ENCODE measurements at regions not wholly inside any gene's neighbourhood (a gene's known extent, or its start where the extent isn't known, plus 50 kb on each side); places are given as distances from the start of the nearest gene placed in this dataset.
"Not testable (repeated sequence)": the region's sequence is repeated elsewhere in the genome, so short reads cannot be mapped to it uniquely, and the experiment has no call there.

DNA sequence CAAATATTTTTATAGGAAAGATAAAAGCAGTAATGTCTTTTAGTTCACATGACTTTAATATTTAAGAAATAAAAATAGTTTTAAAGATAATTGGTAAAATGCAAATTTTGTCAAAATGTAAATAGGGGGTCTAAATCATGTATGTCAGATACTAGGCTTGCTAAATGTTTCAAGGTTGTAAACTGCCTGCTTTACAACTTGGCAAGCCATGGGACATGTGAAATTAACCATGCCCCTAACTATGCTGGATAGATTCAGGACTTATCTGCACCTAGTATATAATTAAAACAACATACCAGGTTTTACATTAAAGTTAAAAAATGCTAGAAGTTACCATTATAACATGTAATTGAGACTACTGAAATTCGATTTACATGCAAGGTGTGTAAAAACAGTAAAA is 537.3 kb upstream of the MIS18BP1 start:
- DNase-seq (no peak), ATAC-seq (ENCODE audit: low read depth in 2 of 2) (no peak)
- Mint-ChIP-seq H3K4me3 (no peak overlapping the region), H3K27ac (no peak overlapping the region), H3K4me1 (no peaks in the 10 kb centered on the region), H3K27me3 (no peaks in the 10 kb centered on the region), H3K9me3 (peaks cover 9 to 29% (median 16%) of the 10 kb centered on the region in 7 donors), H3K36me3 (peaks cover 3 to 4% of the 10 kb centered on the region in 2 donors)

GRCh38 chr14:45787167-45787566 is 534.2 kb upstream of the MIS18BP1 start:
- Mint-ChIP-seq H3K9me3 (peaks cover 18 to 58% (median 24%) of the 10 kb centered on the region in 7 donors), H3K4me1 (no peaks in the 10 kb centered on the region), H3K27me3 (no peaks in the 10 kb centered on the region), H3K36me3 (peaks cover 3 to 10% of the 10 kb centered on the region in 2 donors), H3K27ac (no peak overlapping the region), H3K4me3 (no peak overlapping the region)
- ATAC-seq (ENCODE audit: low read depth in 2 of 2), result no peak
- no peak for DNase-seq

GRCh38 chr14:45786266-45786665 is 533.3 kb upstream of the MIS18BP1 start:
- DNase-seq (no peak), ATAC-seq (ENCODE audit: low read depth in 2 of 2) (no peak)
- Mint-ChIP-seq H3K9me3 (peaks cover 18 to 63% (median 26%) of the 10 kb centered on the region in 7 donors), H3K4me1 (no peaks in the 10 kb centered on the region), H3K36me3 (peaks cover 3 to 10% of the 10 kb centered on the region in 2 donors), H3K27ac (no peak overlapping the region), H3K27me3 (no peaks in the 10 kb centered on the region), H3K4me3 (no peak overlapping the region)

GRCh38 chr14:45785240-45785639 is 532.2 kb upstream of the MIS18BP1 start:
- DNase-seq, result no peak

GRCh38 chr14:45766247-45766646 is 513.2 kb upstream of the MIS18BP1 start:
- peaks cover 0 to 20% (median 8%) of the 10 kb centered on the region in 7 donors for H3K9me3 Mint-ChIP-seq
- H3K27ac Mint-ChIP-seq, result peak overlapping the region in 1 of 6 donors; percentile 24
- H3K4me1 Mint-ChIP-seq, result no peaks in the 10 kb centered on the region
- ATAC-seq (ENCODE audit: low read depth in 2 of 2), result no peak
- no peaks in the 10 kb centered on the region for H3K36me3 Mint-ChIP-seq
- H3K4me3 Mint-ChIP-seq, result no peak overlapping the region
- no peak for DNase-seq
- H3K27me3 Mint-ChIP-seq, result no peaks in the 10 kb centered on the region

More at GRCh38 chr14:45785240-45785639, 532.2 kb upstream of the MIS18BP1 start:
- no peaks in the 10 kb centered on the region for H3K4me1 Mint-ChIP-seq
- no peak overlapping the region for H3K27ac Mint-ChIP-seq
- H3K36me3 Mint-ChIP-seq, result peaks cover 3 to 10% of the 10 kb centered on the region in 2 donors
- peaks cover 19 to 63% (median 26%) of the 10 kb centered on the region in 7 donors for H3K9me3 Mint-ChIP-seq
- H3K27me3 Mint-ChIP-seq, result no peaks in the 10 kb centered on the region
- no peak overlapping the region for H3K4me3 Mint-ChIP-seq
- ATAC-seq (ENCODE audit: low read depth in 2 of 2), result no peak

DNA sequence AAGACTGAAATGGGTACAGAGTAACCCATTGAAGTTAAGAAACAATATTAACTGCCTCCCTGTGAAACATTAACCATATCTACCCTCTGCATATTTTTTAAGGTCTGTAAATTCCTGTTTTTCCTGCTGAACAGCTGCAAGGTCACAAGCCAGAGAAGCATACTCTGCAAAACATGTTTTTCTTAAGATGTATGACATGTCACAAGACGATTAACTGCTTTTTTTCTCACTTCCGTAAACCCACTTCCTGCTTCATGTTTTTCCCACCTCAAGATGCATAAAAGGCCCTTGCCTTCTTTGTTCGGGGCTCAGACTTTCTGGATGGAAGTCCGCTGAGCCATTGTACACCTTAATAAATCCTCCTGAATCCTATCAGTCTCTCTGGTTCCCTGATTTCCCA is 504.7 kb upstream of the MIS18BP1 start:
- Mint-ChIP-seq H3K27ac (no peak overlapping the region), H3K4me3 (no peak overlapping the region), H3K36me3 (peaks cover 0 to 7% of the 10 kb centered on the region in 2 donors), H3K4me1 (no peaks in the 10 kb centered on the region), H3K9me3 (peaks cover 5 to 44% (median 15%) of the 10 kb centered on the region in 7 donors), H3K27me3 (no peaks in the 10 kb centered on the region)
- ATAC-seq (ENCODE audit: low read depth in 2 of 2) (no peak), DNase-seq (no peak)

GRCh38 chr14:45756412-45756811 is 503.4 kb upstream of the MIS18BP1 start:
- not testable (repeated sequence) for ATAC-seq (ENCODE audit: low read depth in 2 of 2); H3K4me1 Mint-ChIP-seq; H3K36me3 Mint-ChIP-seq; H3K4me3 Mint-ChIP-seq; DNase-seq; H3K27ac Mint-ChIP-seq; H3K27me3 Mint-ChIP-seq
- H3K9me3 Mint-ChIP-seq, result peaks cover 5 to 44% (median 17%) of the 10 kb centered on the region in 7 donors

GRCh38 chr14:45743884-45744283 is 490.9 kb upstream of the MIS18BP1 start:
- H3K4me3 Mint-ChIP-seq, result no peak overlapping the region
- ATAC-seq (ENCODE audit: low read depth in 2 of 2) (no peak), DNase-seq (no peak)

DNA sequence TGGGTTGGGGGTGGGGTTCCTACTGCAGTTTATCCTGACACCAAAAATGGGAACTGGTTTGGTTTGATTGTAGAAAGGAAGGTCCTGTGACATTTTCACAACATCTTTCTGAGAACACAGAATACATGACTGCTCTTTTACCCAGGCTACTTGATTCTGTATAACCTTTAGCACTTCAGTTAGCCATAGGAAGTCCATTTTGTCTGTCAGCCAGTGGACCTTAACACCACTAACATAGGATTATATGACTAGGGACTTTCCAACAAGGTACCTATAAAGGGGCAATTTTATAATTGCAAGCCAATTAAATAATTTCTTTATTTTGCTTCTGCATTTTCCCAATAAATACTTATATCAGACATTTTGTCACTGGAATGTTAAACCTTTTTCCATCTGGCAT is 489.2 kb upstream of the MIS18BP1 start:
- H3K9me3 Mint-ChIP-seq, result peaks cover 0 to 7% (median 2%) of the 10 kb centered on the region in 7 donors
- no peaks in the 10 kb centered on the region for H3K36me3 Mint-ChIP-seq
- no peaks in the 10 kb centered on the region for H3K4me1 Mint-ChIP-seq
- ATAC-seq (ENCODE audit: low read depth in 2 of 2), result no peak
- H3K27me3 Mint-ChIP-seq, result no peaks in the 10 kb centered on the region
- no peak overlapping the region for H3K4me3 Mint-ChIP-seq
- DNase-seq, result no peak
- no peak overlapping the region for H3K27ac Mint-ChIP-seq

More at GRCh38 chr14:45743884-45744283, 490.9 kb upstream of the MIS18BP1 start:
- H3K36me3 Mint-ChIP-seq, result no peaks in the 10 kb centered on the region
- H3K27ac Mint-ChIP-seq, result no peak overlapping the region
- no peaks in the 10 kb centered on the region for H3K4me1 Mint-ChIP-seq
- peaks cover 0 to 7% (median 2%) of the 10 kb centered on the region in 7 donors for H3K9me3 Mint-ChIP-seq
- no peaks in the 10 kb centered on the region for H3K27me3 Mint-ChIP-seq

DNA sequence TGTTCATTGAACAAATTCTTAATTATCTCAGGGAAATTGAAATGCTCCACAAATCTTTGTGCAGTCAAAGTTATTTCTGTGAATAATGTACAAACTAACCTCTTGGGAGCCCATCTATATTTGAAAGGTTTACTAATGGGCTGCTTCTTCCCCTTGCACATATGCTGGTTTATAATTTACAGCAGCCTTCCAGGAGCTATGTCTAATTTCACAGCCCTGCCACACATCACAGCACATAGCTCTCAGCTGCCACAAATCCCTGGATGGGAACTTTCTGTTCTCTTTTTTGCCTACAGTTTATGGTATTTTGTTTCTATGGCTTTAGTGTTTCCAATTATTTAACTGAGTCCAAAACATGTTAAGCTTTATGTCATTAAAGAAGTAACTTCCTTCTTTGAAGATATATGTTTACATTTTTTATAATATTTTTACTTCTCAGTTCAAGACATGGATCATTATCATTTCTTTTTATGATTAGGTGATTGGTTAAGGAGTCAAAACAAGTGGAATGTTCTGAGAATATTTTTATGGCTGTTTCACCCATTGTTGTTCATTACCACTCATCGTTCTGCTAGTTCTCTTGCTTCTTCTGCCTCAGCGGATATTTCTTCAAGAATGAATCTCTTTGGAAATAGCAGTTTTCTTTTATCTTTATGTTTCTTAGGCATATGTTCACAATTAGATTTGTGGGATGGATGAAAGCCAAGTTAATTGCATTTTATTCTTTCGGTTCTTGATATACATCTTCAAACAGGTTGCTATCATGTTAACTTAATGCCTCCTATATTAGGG is 475.6 kb upstream of the MIS18BP1 start:
- Mint-ChIP-seq H3K27me3 (no peaks in the 10 kb centered on the region), H3K4me3 (no peak overlapping the region), H3K36me3 (no peaks in the 10 kb centered on the region), H3K27ac (no peak overlapping the region), H3K4me1 (no peaks in the 10 kb centered on the region), H3K9me3 (peaks cover 0 to 6% (median 3%) of the 10 kb centered on the region in 7 donors)
- ATAC-seq (ENCODE audit: low read depth in 2 of 2) (no peak), DNase-seq (no peak)

DNA sequence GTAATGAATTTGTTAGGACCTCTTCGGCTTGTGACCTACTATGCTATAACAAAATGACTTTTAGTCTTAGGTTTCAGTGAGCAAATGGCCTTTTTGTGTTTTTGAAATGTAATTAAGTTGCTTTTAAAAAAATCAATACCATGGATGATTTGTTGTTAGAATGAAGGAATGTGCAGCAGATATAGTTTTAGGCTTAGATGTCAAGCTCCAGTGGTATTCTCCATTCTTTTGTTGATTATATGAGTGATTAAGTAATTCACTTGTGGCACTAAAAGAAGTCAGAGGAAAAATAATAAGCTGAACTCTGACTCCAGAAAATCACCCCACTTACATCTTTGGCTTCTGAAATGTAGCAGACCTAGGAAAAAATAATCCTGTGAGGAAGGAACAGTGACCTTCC is 474.1 kb upstream of the MIS18BP1 start:
- peaks cover 0 to 6% (median 3%) of the 10 kb centered on the region in 7 donors for H3K9me3 Mint-ChIP-seq
- DNase-seq, result no peak
- ATAC-seq (ENCODE audit: low read depth in 2 of 2), result no peak

DNA sequence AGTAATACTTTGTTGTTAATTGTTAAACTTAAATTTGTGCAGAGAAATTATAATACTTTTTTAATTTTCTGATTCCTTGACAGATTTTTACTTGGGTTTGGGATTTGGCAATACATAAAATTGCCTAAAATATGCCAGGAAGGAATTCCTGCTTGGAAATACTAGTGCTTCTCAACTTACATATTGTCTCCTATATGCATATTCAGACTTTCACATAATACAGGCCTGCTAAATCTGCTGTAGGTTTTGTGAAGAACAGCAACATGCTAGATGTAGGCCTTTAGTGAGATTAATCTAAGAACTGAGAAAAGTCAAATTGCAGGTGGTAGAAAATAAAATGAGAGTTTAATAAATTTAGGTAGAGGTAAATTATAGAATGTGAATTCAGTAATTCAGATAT is 468.5 kb upstream of the MIS18BP1 start:
- Mint-ChIP-seq H3K4me3 (no peak overlapping the region), H3K4me1 (no peaks in the 10 kb centered on the region), H3K27me3 (no peaks in the 10 kb centered on the region), H3K36me3 (no peaks in the 10 kb centered on the region), H3K27ac (no peak overlapping the region), H3K9me3 (peaks cover 0 to 7% (median 2%) of the 10 kb centered on the region in 7 donors)
- ATAC-seq (ENCODE audit: low read depth in 2 of 2) (no peak), DNase-seq (no peak)

More for the DNA sequence above, 474.1 kb upstream of the MIS18BP1 start:
- Mint-ChIP-seq H3K36me3 (no peaks in the 10 kb centered on the region), H3K27ac (no peak overlapping the region), H3K4me1 (no peaks in the 10 kb centered on the region), H3K27me3 (no peaks in the 10 kb centered on the region), H3K4me3 (no peak overlapping the region)

DNA sequence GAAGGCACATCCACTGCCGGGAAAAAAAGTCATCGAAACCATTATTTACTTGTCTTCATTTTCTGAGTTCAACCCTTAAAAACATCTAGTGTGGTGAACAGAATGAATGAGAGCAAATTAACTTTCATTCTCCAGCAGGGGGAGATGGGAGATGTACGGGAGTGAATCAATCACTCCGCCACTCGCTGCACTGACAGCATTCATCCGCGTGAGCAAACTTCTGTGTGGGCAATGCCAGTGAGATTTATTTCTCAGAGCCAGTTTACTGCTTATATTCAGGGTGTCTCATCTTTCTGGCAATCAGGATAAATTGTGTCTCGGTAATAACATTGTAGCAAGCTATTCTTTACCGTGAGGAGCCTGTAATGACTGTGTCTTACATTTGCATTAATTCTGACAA is 463.6 kb upstream of the MIS18BP1 start:
- Mint-ChIP-seq H3K27me3 (no peaks in the 10 kb centered on the region), H3K4me3 (no peak overlapping the region), H3K9me3 (peaks cover 0 to 9% (median 2%) of the 10 kb centered on the region in 7 donors), H3K4me1 (no peaks in the 10 kb centered on the region), H3K36me3 (no peaks in the 10 kb centered on the region), H3K27ac (no peak overlapping the region)
- ATAC-seq (ENCODE audit: low read depth in 2 of 2) (no peak), DNase-seq (no peak)

GRCh38 chr14:45715946-45716345 is 462.9 kb upstream of the MIS18BP1 start:
- ATAC-seq (ENCODE audit: low read depth in 2 of 2), result no peak
- Mint-ChIP-seq H3K27ac (no peak overlapping the region), H3K4me1 (no peaks in the 10 kb centered on the region), H3K4me3 (no peak overlapping the region), H3K36me3 (no peaks in the 10 kb centered on the region), H3K9me3 (peaks cover 0 to 9% (median 2%) of the 10 kb centered on the region in 7 donors), H3K27me3 (no peaks in the 10 kb centered on the region)
- DNase-seq, result no peak

Data from naive B cell (primary cell).